Stimulated activated naive CD8-positive, alpha-beta T cell treated with anti-CD3 and anti-CD28 coated beads, Interleukin-15, amount 100 ng/mL, for 72 hours (primary cell): ENCODE measurements at regions not wholly inside any gene's neighbourhood (a gene's known extent, or its start where the extent isn't known, plus 50 kb on each side); places are given as distances from the start of the nearest gene placed in this dataset.

Experiments
- ATAC-seq: fragments of 150-1000 bp; cut with Tn5 transposase; 2 replicates; pipeline ENCODE4 v1.10.0; 2021; ENCODE audit warnings: mild to moderate bottlenecking, moderate library complexity
- DNase-seq, 2 donors: peaks; one replicate each; pipeline ENCODE4 v3.0.0; 2021 to 2022
- H3K27ac Mint-ChIP-seq, 2 donors: one replicate each; pipeline ENCODE4 v1.8.0; 2022; ENCODE audit warnings: mild to moderate bottlenecking in 2 of 2, mixed read lengths in 2 of 2, moderate library complexity in 2 of 2
- H3K27me3 Mint-ChIP-seq: one replicate; pipeline ENCODE4 v1.8.0; 2022; ENCODE audit warnings: mixed read lengths
- H3K4me1 Mint-ChIP-seq: one replicate; pipeline ENCODE4 v1.8.0; 2022; ENCODE audit warnings: mild to moderate bottlenecking, mixed read lengths
- H3K4me3 Mint-ChIP-seq, 2 donors: one replicate each; pipeline ENCODE4 v1.8.0; 2022; ENCODE audit warnings: mild to moderate bottlenecking in 2 of 2, mixed read lengths in 2 of 2, moderate library complexity in 1 of 2
- H3K9me3 Mint-ChIP-seq, 2 donors: one replicate each; pipeline ENCODE4 v1.8.0; 2022; ENCODE audit warnings: mixed read lengths in 2 of 2

DNA sequence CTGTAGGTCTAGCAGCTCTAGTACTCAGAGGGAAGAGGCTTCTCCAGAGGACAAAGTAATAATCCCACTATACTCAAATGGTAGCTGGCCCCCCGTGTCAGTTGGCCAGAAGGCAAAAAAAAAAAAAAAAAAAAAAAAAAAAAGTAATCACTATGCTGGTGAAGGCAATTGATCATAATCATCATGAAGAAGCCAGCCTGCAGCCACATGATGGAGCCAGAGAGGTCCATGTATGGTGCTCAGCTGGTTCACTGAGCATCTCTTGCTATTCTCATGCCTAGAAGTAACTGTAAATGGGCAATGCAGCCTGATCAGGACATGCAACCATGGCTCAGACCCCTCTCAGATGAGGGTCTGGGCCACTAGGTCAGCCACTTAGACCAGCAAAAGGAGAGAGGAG is 378.8 kb downstream of the MED13L start:
- H3K4me1 Mint-ChIP-seq: no peaks in the 10 kb centered on the region
- no peak overlapping the region for H3K27ac Mint-ChIP-seq
- peaks cover 0 to 6% of the 10 kb centered on the region in 2 donors for H3K9me3 Mint-ChIP-seq
- no peak overlapping the region for H3K4me3 Mint-ChIP-seq
- H3K27me3 Mint-ChIP-seq: peaks cover 41% of the 10 kb centered on the region
- no peak for DNase-seq
- no peak for ATAC-seq

DNA sequence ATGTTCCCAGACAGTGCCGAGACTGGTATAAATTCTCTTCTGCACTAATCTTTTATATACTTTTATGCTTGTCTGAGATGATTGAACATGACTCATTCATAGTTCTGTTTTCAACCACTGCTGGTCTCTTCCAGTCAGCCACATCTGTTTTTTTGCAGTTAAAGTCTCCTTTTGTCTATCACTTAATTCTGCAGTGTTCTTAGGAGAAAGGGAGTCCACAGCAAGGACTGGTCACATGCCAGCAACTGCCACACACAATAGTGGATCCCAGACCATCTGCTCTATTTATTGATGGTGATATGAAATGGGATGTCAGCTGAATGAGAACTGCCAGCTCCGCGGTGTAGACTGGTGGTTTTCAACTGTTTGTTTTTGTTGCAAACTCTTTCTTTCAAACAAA is 379.8 kb downstream of the MED13L start:
- Mint-ChIP-seq H3K27me3 (peaks cover 38% of the 10 kb centered on the region), H3K27ac (no peak overlapping the region), H3K9me3 (peaks cover 0 to 6% of the 10 kb centered on the region in 2 donors), H3K4me1 (no peaks in the 10 kb centered on the region), H3K4me3 (no peak overlapping the region)
- DNase-seq (no peak), ATAC-seq (no peak)

DNA sequence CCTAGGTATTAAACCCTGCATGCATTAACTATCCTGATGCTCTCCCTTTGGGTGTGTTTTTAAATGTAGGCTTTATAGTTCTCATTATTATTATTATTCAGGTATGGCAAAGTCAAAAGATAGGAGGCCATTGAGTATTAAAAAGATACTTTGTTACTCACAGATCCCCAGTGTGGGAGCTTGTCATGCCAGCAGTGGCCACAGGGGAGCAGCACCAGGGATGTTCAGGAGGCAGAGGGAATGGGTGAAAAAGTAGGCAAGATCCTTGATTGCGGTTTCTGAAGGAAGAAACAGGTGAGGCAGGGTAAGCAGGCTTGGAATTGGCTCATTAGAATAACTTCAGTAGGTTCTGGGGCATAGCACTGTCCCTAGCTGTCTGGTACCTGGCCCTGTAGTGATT is 382.2 kb downstream of the MED13L start:
- ATAC-seq (no peak), DNase-seq (no peak)
- peak overlapping the region in 1 of 2 donors; percentile 15 for H3K27ac Mint-ChIP-seq
- H3K4me1 Mint-ChIP-seq: no peaks in the 10 kb centered on the region
- H3K9me3 Mint-ChIP-seq: peaks cover 0 to 6% of the 10 kb centered on the region in 2 donors
- no peak overlapping the region for H3K4me3 Mint-ChIP-seq
- H3K27me3 Mint-ChIP-seq: peaks cover 25% of the 10 kb centered on the region

DNA sequence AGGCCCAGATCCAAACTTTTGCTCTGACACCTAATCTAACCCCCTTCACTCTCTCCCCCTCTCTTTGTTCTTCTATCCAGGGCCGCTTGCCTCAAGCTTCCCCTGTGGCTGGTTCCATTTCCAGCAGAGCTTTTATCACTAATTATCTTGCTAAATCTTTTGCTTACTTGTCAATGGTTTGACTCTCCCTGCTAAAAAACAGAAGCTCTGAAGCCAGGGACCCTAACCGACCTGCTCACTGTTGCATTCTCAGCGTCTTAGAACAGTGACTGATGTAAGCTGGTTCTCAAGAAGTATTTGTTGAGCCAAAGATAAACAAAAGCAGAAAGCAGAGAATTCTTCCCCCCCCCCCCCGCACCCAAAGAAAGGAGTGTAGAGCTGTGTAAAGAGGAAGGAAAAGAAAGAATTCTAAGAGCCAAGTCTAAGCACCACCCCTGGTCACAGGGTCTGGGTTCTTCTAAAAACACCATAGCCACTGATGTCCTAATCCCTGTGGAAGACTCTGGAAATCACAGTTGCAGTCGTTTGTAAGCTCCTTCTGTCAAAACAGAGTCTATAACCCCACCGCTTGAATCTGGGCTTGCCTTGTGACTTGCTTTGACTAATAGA is 385.8 kb downstream of the MED13L start:
- H3K27ac Mint-ChIP-seq: no peak overlapping the region
- peaks cover 0 to 6% of the 10 kb centered on the region in 2 donors for H3K9me3 Mint-ChIP-seq
- H3K4me1 Mint-ChIP-seq: no peaks in the 10 kb centered on the region
- ATAC-seq (no peak), DNase-seq (no peak)
- peaks cover 28% of the 10 kb centered on the region for H3K27me3 Mint-ChIP-seq
- H3K4me3 Mint-ChIP-seq: no peak overlapping the region

DNA sequence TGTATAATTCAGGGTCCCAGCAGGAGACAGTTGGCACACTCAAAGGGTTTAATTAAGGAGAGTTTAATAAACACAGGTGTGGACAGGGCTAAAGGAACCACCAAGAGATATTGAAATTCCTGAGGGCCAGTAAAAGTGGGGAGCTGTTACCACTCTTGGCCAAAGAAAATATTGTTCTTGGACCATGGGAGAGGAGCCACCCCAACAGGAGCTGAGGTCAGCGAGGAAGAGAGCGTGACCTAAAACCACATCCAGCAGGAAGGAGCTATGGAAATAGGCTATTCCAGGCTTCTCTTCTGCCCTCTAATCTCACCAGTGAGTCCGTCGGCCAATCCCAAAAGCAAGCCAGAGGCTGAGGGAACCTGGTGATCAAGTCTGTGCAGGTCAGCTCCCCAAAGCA is 390.8 kb downstream of the MED13L start:
- Mint-ChIP-seq H3K9me3 (no peaks in the 10 kb centered on the region), H3K4me3 (no peak overlapping the region), H3K27me3 (peaks cover 32% of the 10 kb centered on the region), H3K27ac (no peak overlapping the region), H3K4me1 (no peaks in the 10 kb centered on the region)
- ATAC-seq (no peak), DNase-seq (no peak)

DNA sequence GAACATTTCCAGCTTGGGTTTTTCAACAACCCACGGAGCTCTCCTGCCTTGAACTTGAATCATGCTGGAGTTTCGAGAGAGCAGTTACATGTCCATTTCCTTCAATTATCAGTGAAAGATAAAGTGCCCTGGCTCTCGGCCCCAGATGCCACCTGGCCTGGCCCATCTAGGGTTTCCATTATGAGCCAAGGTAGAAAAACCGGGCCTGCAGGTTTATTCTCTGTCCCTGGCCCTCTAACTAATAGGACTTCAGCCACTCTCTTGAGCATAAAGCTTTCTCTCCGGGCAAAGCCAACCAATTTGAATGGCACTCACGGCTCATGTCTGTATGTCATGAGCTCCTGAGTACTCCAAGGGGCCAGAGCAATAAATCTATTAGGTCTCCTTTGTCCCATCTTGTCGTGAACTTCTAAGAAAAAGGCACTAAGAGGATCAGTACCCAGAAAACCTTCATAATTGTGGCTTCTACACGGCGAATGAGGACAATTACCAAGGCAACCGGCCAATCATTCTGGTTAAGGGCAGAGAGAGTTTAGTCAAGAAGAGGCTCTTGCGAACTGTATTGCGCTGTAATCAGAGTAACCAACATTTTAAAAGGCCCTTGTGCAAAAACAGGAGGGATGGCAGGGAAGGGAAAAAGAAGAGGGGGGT is 392.3 kb downstream of the MED13L start:
- Mint-ChIP-seq H3K27ac (no peak overlapping the region), H3K4me3 (no peak overlapping the region), H3K27me3 (peaks cover 40% of the 10 kb centered on the region), H3K9me3 (no peaks in the 10 kb centered on the region), H3K4me1 (no peaks in the 10 kb centered on the region)
- no peak for DNase-seq
- no peak for ATAC-seq

DNA sequence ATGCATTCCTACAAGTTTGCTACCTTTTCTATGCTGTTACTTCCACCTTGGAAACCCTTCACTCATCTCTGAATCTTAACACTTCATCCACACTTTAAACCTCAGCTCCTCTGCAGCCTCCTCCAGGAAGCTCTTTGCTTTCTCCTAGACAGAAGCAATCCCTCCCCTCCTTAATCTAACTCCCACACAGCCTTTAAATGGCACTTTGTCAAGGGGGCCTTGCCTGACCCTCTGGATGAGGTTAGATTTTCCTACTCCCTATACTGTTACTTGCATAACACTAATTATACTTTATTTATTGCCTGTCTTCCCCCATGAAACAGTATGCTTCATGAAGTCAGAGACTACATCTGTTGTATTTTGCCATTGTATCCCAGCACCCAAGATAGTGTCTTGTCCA is 394.6 kb downstream of the MED13L start:
- Mint-ChIP-seq H3K4me1 (no peaks in the 10 kb centered on the region), H3K4me3 (no peak overlapping the region), H3K27me3 (peaks cover 53% of the 10 kb centered on the region), H3K9me3 (no peaks in the 10 kb centered on the region), H3K27ac (no peak overlapping the region)
- ATAC-seq: no peak
- no peak for DNase-seq

DNA sequence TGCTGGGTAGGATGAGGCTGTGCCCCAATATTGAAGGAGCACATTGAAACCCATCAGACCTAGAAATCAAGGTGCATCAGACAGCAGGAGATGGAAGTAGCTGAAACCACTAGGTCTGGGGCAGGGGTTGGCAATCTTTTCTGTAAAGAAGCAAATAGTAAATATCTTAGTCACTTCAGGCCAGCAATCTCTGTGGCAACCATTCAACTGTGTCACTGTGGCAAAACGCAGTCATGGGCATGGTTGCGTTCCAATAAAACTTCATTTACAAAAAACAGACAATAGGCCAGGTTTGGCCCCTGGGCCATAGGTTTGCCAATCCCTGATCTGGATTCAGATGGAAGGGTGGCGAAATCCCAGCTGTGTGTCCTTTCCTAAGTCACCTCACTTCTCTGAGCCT is 397.3 kb downstream of the MED13L start:
- DNase-seq (no peak), ATAC-seq (no peak)
- Mint-ChIP-seq H3K27ac (no peak overlapping the region), H3K27me3 (peaks cover 38% of the 10 kb centered on the region), H3K4me1 (no peaks in the 10 kb centered on the region), H3K9me3 (no peaks in the 10 kb centered on the region), H3K4me3 (no peak overlapping the region)

DNA sequence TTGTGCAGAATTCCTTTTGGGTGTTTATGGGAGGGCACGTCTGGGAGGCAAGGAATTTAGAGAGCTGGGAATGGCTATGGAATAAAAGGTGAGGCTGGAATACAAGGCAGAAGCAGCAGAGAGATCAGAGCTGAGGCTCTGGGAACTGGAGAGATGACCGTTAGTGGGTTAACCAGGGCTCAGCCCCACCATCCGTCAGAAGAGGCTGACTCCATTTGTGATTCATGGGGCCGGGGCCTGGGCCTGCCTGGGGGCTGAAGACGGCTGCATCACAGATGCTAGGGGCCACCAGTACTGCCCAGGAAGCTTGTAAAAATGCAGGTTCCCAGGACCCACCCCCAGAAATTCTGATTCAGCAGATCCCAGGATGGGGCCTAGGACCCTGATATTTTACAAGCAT is 398.1 kb downstream of the MED13L start:
- DNase-seq (no peak), ATAC-seq (no peak)
- H3K27me3 Mint-ChIP-seq: peaks cover 35% of the 10 kb centered on the region
- H3K4me3 Mint-ChIP-seq: no peak overlapping the region
- H3K27ac Mint-ChIP-seq: no peak overlapping the region
- no peaks in the 10 kb centered on the region for H3K4me1 Mint-ChIP-seq
- no peaks in the 10 kb centered on the region for H3K9me3 Mint-ChIP-seq

DNA sequence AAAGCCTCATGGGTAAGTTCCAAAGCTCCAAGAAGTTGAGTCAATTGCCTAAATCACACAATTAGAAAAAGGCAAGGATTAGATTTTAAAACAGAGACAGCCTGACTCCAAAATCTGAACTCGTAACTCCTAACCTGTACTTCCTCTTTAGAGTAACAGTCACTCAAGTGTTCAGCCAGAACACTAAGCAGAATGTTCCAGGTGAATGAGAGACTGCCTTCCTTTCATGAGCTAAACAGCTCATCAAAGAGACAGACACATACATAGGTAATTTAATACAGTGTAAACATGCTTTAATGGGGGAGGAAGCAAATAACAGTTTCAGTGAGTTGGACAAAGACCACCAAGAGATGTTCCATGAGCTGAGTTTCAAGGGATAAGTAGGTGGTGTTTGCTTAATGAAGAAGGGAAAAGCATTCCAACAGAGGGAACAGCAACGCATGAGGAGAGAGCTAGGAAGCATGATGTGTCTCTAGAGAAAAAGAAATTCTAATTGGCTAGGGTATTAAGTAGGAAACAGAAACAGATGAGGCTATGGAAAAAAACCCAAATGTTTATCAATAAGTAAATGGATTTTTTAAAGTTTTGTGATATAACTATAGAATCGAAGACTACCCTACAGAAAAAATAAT is 403.9 kb downstream of the MED13L start:
- Mint-ChIP-seq H3K4me1 (no peaks in the 10 kb centered on the region), H3K27me3 (peaks cover 49% of the 10 kb centered on the region), H3K9me3 (no peaks in the 10 kb centered on the region), H3K27ac (no peak overlapping the region), H3K4me3 (no peak overlapping the region)
- ATAC-seq (no peak), DNase-seq (no peak)

DNA sequence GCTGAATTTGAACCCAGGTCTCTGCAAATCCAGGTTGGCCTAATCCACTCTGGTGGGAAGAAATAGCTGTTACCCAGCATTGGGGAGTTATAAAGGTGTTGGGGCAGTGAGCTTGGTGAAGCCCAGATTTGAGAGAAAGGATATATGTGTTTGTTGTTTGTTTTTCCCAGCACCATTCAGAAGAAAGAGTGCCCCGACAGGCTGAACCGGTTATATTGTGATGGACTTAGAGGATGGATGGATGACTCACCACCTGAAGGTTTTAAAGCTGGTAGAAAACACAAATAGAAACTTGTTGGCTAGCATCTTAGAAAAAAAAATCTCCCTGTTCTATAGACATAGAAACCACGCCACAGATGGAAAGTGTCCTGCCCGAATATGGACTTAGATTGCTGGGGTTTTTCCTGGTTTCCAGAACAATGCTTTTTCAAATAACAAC is 404.6 kb downstream of the MED13L start:
- ATAC-seq (no peak), DNase-seq (no peak)
- H3K27me3 Mint-ChIP-seq: peaks cover 55% of the 10 kb centered on the region
- no peak overlapping the region for H3K4me3 Mint-ChIP-seq
- H3K27ac Mint-ChIP-seq: no peak overlapping the region
- no peaks in the 10 kb centered on the region for H3K9me3 Mint-ChIP-seq
- no peaks in the 10 kb centered on the region for H3K4me1 Mint-ChIP-seq

DNA sequence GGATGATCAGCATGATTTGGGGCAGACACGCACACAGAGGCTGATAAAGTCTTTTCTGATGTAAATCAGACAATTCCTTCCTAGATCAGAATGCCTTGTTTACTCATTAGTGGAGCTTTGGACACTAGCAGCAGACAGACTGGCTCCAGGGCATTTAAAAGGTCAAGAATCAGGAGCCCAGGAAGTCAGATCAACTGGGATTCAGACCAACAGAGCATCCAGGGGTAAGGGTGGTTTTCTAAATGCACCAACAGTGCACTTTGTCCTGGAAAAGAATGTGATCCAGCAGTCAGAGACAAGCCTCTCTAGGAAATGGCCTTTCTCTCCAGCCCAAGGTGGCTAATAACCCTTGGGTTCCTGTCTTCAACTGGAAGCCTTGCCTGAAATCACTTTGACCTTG is 405.3 kb downstream of the MED13L start:
- H3K27ac Mint-ChIP-seq: no peak overlapping the region
- H3K4me3 Mint-ChIP-seq: no peak overlapping the region
- no peak for ATAC-seq
- peaks cover 55% of the 10 kb centered on the region for H3K27me3 Mint-ChIP-seq
- no peaks in the 10 kb centered on the region for H3K9me3 Mint-ChIP-seq
- no peaks in the 10 kb centered on the region for H3K4me1 Mint-ChIP-seq
- DNase-seq: no peak

DNA sequence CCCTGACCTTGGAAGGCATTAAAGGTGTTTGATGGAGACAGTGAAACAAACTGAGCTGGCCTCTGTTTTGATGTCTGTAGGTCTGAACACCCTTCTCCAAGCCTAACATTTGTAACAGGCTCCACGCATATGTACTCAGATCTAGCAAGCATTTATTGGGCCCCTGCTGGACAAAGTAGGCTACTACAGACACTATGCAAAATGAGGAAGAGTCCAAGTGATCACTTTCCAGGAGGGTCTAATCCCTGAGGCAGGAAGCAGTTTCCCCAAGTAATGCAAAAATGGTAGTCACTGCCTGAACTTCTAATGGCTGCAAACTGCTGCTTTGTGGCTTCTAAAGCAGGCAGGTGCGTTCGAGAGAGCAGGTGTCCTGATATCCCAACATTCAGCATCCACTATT is 405.8 kb downstream of the MED13L start:
- ATAC-seq (no peak), DNase-seq (no peak)
- H3K4me3 Mint-ChIP-seq: no peak overlapping the region
- H3K4me1 Mint-ChIP-seq: no peaks in the 10 kb centered on the region
- H3K9me3 Mint-ChIP-seq: no peaks in the 10 kb centered on the region
- H3K27me3 Mint-ChIP-seq: peaks cover 55% of the 10 kb centered on the region
- H3K27ac Mint-ChIP-seq: no peak overlapping the region

DNA sequence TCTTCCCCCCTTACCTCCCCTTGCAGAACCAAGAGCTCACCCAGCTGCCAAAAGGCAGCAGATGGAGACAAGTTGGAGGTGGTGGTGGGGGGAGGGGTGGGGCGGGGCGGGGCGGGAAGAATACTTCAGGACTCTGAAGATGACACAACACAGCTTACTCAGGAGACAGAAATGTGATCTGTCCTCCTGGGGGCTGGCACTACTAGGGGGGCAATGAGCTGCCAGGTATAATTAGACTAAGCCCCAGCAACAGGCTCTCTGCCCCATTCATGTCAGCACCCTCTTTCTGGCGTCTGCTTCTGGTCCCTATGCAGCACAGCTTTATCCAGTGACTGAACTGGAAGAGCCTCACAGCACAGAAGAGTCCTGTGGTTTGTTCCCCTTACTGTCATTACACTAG is 407.0 kb downstream of the MED13L start:
- Mint-ChIP-seq H3K4me1 (no peaks in the 10 kb centered on the region), H3K4me3 (no peak overlapping the region), H3K27me3 (peaks cover 55% of the 10 kb centered on the region), H3K27ac (no peak overlapping the region), H3K9me3 (no peaks in the 10 kb centered on the region)
- ATAC-seq (no peak), DNase-seq (no peak)

DNA sequence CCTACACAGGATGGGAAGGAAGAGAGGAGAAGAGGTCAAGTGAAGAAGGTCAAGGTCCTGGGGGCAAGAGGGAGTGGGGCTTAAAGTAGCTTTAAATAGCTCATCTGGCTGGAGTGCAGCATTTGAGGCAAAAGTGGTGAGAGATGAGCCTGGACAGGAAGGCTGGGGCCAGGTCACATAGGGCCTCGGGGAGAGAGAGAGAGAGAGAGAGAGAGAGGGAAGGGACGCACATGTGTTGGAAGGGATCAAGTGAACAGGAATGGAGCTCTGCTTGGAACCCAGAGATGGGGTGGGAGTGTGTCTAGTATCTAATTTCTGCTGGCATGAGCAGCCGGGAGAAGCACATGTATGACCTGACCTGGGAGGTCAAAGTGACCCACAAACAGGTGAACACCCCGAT is 407.5 kb downstream of the MED13L start:
- Mint-ChIP-seq H3K9me3 (no peaks in the 10 kb centered on the region), H3K27ac (no peak overlapping the region), H3K4me1 (no peaks in the 10 kb centered on the region), H3K27me3 (peaks cover 55% of the 10 kb centered on the region), H3K4me3 (no peak overlapping the region)
- DNase-seq (no peak), ATAC-seq (no peak)

DNA sequence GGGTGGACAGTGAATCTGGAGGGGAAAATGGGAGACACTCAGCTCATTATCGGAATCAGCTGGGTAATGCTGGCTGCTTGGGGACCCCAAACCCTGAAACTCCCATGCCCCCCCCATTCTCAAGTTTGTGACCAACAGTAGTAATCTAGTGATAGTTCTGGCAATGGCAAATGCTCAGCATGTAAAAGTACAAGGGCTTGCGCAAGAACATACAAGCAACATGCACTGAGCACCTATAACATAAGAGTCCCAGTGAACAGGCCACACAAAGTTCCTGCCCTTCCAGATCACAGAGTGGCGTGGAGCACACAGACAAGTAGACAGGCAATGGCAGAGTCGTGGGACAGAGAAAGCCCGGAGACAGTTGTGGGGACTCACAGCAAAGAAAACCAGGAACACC is 407.9 kb downstream of the MED13L start:
- no peak for ATAC-seq
- no peak overlapping the region for H3K4me3 Mint-ChIP-seq
- H3K4me1 Mint-ChIP-seq: no peaks in the 10 kb centered on the region
- no peak for DNase-seq
- peak overlapping the region in 1 of 2 donors; percentile 7 for H3K27ac Mint-ChIP-seq
- H3K27me3 Mint-ChIP-seq: peaks cover 53% of the 10 kb centered on the region
- H3K9me3 Mint-ChIP-seq: no peaks in the 10 kb centered on the region
